Transverse colon (tissue), 4 donors: ENCODE measurements at regions not wholly inside any gene's neighbourhood (a gene's known extent, or its start where the extent isn't known, plus 50 kb on each side); places are given as distances from the start of the nearest gene placed in this dataset.
"Not testable (repeated sequence)": the region's sequence is repeated elsewhere in the genome, so short reads cannot be mapped to it uniquely, and the experiment has no call there.

ENCODE experiments used
- DNase-seq: peaks from one replicate; pipeline ENCODE4 v3.0.0-alpha.2; 2019
- H3K27ac ChIP-seq, 4 donors: fragments of 200-600 bp; sonication (generic); 2 replicates each; pipeline ENCODE4 v1.5.1; 2016 to 2018; ENCODE audit warnings: inconsistent platforms in 4 of 4
- H3K27me3 ChIP-seq: fragments of 200-600 bp; sonication (generic); 2 replicates; pipeline ENCODE4 v1.5.1; 2017; ENCODE audit warnings: inconsistent platforms
- H3K36me3 ChIP-seq, 4 donors: fragments of 200-600 bp; sonication (generic); 2 replicates each; pipeline ENCODE4 v1.5.1; 2017 to 2019; ENCODE audit warnings: inconsistent platforms in 4 of 4
- H3K4me1 ChIP-seq, 4 donors: fragments of 200-600 bp; sonication (generic); 2 replicates each; pipeline ENCODE4 v1.5.1; 2017 to 2020; ENCODE audit warnings: inconsistent platforms in 4 of 4
- H3K4me3 ChIP-seq, 4 donors: fragments of 200-600 bp; sonication (generic); 1 replicate in 1 of 4; 2 replicates in 3 of 4; pipeline versions ENCODE4 v1.5.1 to v1.6.1; 2017 to 2019; ENCODE audit warnings: inconsistent platforms in 4 of 4
- H3K9me3 ChIP-seq, 2 donors: fragments of 200-600 bp; sonication (generic); 2 replicates each; pipeline ENCODE4 v1.5.1; 2017 to 2019; ENCODE audit warnings: inconsistent platforms in 2 of 2
- EP300 ChIP-seq: sonication (generic); formaldehyde crosslinking; IDR thresholded peaks from one replicate; pipeline ENCODE4 v1.6.1; 2017; ENCODE audit warnings: antibody characterized with exemption, low read depth
- POLR2A ChIP-seq: fragments of 450-650 bp; IDR thresholded peaks from one replicate; pipeline ENCODE4 v1.6.1; 2016; ENCODE audit warnings: antibody characterized with exemption, mild to moderate bottlenecking, moderate library complexity
- POLR2AphosphoS5 ChIP-seq, 3 donors: sonication (generic); formaldehyde crosslinking; IDR thresholded peaks; one replicate each; pipeline ENCODE4 v1.6.1; 2016; ENCODE audit warnings: antibody characterized with exemption in 3 of 3
- WGBS, 2 donors: methylation state at CpG; one replicate each; pipeline ENCODE4 v1.1.5; 2018; ENCODE audit warnings: low coverage in 1 of 2; 5-methylcytosine and 5-hydroxymethylcytosine counted together
- in situ Hi-C, 4 donors: fragments of 200-750 bp; cut with MboI; loops; one replicate each; pipeline versions ENCODE4 v1.15.0 to v1.15.1; 2017; ENCODE audit warnings: low sequenced_read_pairs in 3 of 4, low pct_ligation_motif_present in 1 of 4, low pct_unique_long_range_greater_than_20kb in 1 of 4
- intact Hi-C: fragments of 100-400 bp; cut with DNase I; formaldehyde crosslinking; loops from one replicate; pipeline ENCODE4 v1.15.1; 2023; ENCODE audit warnings: low total_unique reads
- TF ChIP-seq, protein P1 (sequence below), 5 experiments: fragments of 200-600 bp in 3 of 5; fragments of 450-650 bp in 2 of 5; sonication (generic) in 3 of 5; IDR thresholded peaks; 1 replicate in 2 of 5; 2 replicates in 3 of 5; pipeline ENCODE4 v1.5.1; 2016 to 2017; ENCODE audit warnings: antibody characterized with exemption in 5 of 5, inconsistent platforms in 3 of 5, mild to moderate bottlenecking in 2 of 5, moderate library complexity in 1 of 5

DNA sequence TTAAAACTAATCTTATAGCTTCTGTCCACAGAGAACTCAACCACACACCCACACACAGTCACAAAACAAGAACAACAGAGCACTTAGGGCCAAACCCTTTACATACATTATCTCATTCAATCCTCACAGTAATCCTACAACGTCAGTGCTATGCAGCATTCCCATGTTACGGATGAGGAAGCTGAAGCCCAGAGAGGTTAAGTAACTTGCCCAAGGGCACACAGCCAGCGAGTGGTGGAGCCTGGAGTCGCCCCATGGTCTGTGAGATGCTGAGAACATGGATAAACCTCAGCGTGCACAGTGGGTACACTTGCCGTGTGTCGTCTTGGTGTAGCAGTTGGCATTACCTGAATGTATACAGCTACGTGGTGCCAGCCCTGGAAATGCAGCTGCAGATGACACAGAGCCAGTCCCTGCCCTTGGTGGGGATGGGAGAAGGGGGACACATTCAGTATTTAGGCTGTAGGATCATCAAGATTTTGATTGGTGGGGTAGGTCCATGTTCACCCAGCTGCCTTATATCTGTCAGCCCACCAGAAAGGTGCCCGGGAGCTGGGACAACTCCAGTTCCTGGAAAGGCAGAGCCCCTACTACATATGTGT is 177.0 kb downstream of the IRF8 start:
- TF ChIP-seq EP300 (no peak), POLR2AphosphoS5 (IDR thresholded peaks at IDR 0.05) (no peak)
- TF ChIP-seq, protein P1, sequence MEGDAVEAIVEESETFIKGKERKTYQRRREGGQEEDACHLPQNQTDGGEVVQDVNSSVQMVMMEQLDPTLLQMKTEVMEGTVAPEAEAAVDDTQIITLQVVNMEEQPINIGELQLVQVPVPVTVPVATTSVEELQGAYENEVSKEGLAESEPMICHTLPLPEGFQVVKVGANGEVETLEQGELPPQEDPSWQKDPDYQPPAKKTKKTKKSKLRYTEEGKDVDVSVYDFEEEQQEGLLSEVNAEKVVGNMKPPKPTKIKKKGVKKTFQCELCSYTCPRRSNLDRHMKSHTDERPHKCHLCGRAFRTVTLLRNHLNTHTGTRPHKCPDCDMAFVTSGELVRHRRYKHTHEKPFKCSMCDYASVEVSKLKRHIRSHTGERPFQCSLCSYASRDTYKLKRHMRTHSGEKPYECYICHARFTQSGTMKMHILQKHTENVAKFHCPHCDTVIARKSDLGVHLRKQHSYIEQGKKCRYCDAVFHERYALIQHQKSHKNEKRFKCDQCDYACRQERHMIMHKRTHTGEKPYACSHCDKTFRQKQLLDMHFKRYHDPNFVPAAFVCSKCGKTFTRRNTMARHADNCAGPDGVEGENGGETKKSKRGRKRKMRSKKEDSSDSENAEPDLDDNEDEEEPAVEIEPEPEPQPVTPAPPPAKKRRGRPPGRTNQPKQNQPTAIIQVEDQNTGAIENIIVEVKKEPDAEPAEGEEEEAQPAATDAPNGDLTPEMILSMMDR (IDR thresholded peaks at IDR 0.05) = no peak
- Histone ChIP-seq H3K4me3 (no peak overlapping the region), H3K9me3 (no peaks in the 10 kb centered on the region), H3K27ac (no peak overlapping the region), H3K36me3 (no peaks in the 10 kb centered on the region), H3K4me1 (peaks cover 0 to 11% (median 2%) of the 10 kb centered on the region in 4 donors), H3K27me3 (no peaks in the 10 kb centered on the region)
- 75% methylated on average over 2 to 9 of the region's 9 CpGs for WGBS, 2 donors
- intact Hi-C loops = loop anchor here (5.0 to 10.0 kb wide), 3 partner anchors 121 to 259 kb away; no protein-coding TSS in a partner anchor
- in situ Hi-C loops = loop anchor here (10.0 kb wide), 4 partner anchors 119 to 449 kb away; partner anchors contain the start of gene FOXF1 (in 3 of the 4)
- DNase-seq = no peak

DNA sequence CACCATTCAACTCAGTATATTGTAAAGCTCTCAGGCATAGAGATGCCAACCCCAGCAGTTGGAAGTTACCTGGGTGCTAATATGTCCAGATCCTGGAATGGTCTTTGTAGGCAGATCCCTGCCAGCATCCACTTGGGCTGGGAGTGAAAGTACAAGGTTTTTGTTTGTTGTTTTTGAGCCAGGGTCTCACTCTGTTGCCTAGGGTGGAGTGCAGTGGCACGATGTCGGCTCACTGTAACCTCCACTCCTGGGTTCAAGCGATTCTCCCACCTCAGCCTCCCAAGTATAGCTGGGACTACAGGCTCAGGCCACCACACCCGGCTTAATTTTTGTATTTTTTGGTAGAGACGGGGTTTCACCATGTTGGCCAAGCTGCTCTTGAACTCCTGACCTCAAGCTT is 177.6 kb downstream of the IRF8 start:
- H3K4me3 ChIP-seq = no peak overlapping the region
- H3K36me3 ChIP-seq = no peaks in the 10 kb centered on the region
- peak overlapping the region in 1 of 4 donors; percentile 87 for H3K27ac ChIP-seq
- H3K9me3 ChIP-seq = no peaks in the 10 kb centered on the region
- intact Hi-C loops (loop anchor here (5.0 to 10.0 kb wide), 3 partner anchors 121 to 258 kb away; no protein-coding TSS in a partner anchor), in situ Hi-C loops (loop anchor here (10.0 kb wide), 4 partner anchors 118 to 448 kb away; partner anchors contain the start of gene FOXF1 (in 3 of the 4))
- peaks cover 0 to 11% (median 2%) of the 10 kb centered on the region in 4 donors for H3K4me1 ChIP-seq
- H3K27me3 ChIP-seq = no peaks in the 10 kb centered on the region
- WGBS, 2 donors = 55 to 89% methylated on average over 2 to 5 of the region's 5 CpGs
- no peak for TF ChIP-seq POLR2AphosphoS5 (IDR thresholded peaks at IDR 0.05)
- no peak for TF ChIP-seq EP300
- TF ChIP-seq, protein P1 (IDR thresholded peaks at IDR 0.05) = no peak
- TF ChIP-seq POLR2A = no peak
- no peak for DNase-seq

DNA sequence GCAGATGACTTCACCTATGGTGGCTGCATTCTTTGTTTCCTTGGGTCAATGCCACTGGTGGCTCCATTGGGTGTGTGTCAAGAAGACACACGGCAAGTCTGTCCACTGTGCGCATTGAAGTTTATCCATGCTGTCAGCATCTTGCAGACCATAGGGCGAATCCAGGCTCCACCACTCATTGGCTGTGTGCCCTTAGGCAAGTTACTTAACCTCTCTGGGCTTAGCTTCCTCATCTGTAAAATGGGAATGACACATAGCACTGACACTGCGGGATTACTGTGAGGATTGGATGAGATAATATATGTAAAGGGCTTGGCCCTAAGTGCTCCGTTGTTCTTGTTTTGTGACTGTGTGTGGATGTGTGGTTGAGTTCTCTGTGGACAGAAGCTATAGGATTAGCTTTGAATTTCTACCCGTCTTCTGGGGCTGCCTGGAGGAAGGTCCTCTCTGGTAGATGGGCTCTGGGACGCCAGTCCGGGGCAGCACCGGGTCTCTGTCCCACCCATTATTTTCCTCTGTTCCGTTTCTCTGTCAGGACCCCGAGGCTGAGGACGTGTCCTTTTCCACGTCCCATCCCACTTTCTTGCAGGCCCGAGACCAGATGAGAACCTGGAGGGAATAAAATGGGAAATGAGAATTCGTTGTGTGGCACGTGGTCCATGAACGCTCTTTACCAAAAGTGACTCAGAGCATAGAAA is 178.4 kb downstream of the IRF8 start:
- DNase-seq = no peak
- Histone ChIP-seq H3K4me3 (no peak overlapping the region), H3K4me1 (peaks cover 0 to 11% (median 2%) of the 10 kb centered on the region in 4 donors), H3K27ac (peak overlapping the region; percentile 64 to 87 (median 74)), H3K36me3 (no peaks in the 10 kb centered on the region), H3K9me3 (no peaks in the 10 kb centered on the region), H3K27me3 (no peaks in the 10 kb centered on the region)
- intact Hi-C loops = loop anchor here (5.0 to 10.0 kb wide), 3 partner anchors 120 to 257 kb away; no protein-coding TSS in a partner anchor
- WGBS, 2 donors = 80 to 83% methylated on average over 6 to 17 of the region's 17 CpGs
- in situ Hi-C loops = loop anchor here (10.0 kb wide), 4 partner anchors 117 to 447 kb away; partner anchors contain the start of gene FOXF1 (in 3 of the 4)
- TF ChIP-seq EP300 = no peak
- TF ChIP-seq, protein P1 (IDR thresholded peaks at IDR 0.05) = no peak
- TF ChIP-seq POLR2A = no peak
- no peak for TF ChIP-seq POLR2AphosphoS5 (IDR thresholded peaks at IDR 0.05)

DNA sequence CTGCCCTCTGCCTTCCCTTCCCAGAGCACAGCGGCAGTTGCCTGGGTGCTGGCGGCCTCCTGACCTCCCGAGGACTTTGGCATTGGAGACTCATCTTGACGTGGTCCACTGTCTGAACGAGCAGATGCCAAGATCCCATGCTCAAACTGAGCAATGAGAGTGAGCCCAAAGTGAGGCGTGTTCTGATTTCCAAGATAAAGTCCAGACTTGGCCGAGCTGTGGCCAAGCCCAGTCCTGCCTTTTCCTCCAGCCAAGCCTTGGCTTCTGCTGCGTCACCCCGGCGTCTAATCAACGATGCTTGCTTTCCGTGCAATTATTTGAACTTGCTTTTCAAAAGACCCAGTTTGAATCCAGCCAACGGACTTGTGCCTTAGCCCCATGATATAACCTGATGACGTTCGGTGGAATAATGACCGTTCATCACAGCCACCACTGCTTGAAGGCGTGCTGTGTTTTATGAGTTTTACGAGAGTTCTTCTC is 179.2 kb downstream of the IRF8 start:
- in situ Hi-C loops = loop anchor here (10.0 kb wide), 4 partner anchors 117 to 447 kb away; partner anchors contain the start of gene FOXF1 (in 3 of the 4)
- intact Hi-C loops = loop anchor here (2.0 to 10.0 kb wide), 4 partner anchors 119 to 441 kb away; no protein-coding TSS in a partner anchor
- Histone ChIP-seq H3K4me3 (no peak overlapping the region), H3K36me3 (no peaks in the 10 kb centered on the region), H3K27ac (peak overlapping the region; percentile 64 to 87 (median 74)), H3K27me3 (no peaks in the 10 kb centered on the region), H3K9me3 (no peaks in the 10 kb centered on the region), H3K4me1 (peaks cover 0 to 11% (median 2%) of the 10 kb centered on the region in 4 donors)
- 61% methylated on average over 18 of the region's 18 CpGs; no CpG with 5 or more reads in 1 of the 2 donors for WGBS, 2 donors
- peak; percentile 39 for DNase-seq
- no peak for TF ChIP-seq POLR2A
- TF ChIP-seq EP300 = peak; percentile 89
- TF ChIP-seq, protein P1 (IDR thresholded peaks at IDR 0.05) = no peak
- TF ChIP-seq POLR2AphosphoS5 (IDR thresholded peaks at IDR 0.05) = peak in 2 of 3 donors; percentile 58 to 65

DNA sequence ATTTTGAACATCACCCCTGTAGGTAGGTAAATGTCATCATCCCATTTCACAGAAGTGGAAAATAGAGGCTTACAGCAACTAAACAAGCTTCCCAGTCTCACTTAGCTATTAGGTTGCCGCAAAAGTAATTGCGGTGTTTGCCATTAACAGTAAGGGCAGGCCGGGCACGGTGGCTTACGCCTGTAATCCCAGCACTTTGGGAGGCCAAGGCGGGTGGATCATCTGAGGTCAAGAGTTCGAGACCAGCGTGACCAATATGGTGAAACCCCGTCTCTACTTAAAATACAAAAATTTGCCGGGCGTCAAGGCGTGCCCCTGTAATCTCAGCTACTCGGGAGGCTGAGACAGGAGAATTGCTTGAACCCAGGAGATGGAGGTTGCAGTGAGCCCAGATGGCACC is 179.7 kb downstream of the IRF8 start:
- peaks cover 0 to 11% (median 2%) of the 10 kb centered on the region in 4 donors for H3K4me1 ChIP-seq
- intact Hi-C loops = loop anchor here (2.0 to 10.0 kb wide), 4 partner anchors 119 to 440 kb away; no protein-coding TSS in a partner anchor
- H3K4me3 ChIP-seq, H3K27me3 ChIP-seq, H3K36me3 ChIP-seq, DNase-seq, H3K9me3 ChIP-seq: not testable (repeated sequence)
- H3K27ac ChIP-seq = peak overlapping the region; percentile 64 to 87 (median 74)
- in situ Hi-C loops = loop anchor here (10.0 kb wide), 4 partner anchors 116 to 446 kb away; partner anchors contain the start of gene FOXF1 (in 3 of the 4)
- 91% methylated on average over 10 to 13 of the region's 13 CpGs for WGBS, 2 donors
